ENCODE measurements at regions not wholly inside any gene's neighbourhood (a gene's known extent, or its start where the extent isn't known, plus 50 kb on each side); places are given as distances from the start of the nearest gene placed in this dataset.

- no peak for FAIRE-seq
Measured at GRCh38 chr15:97174886-97175540, 785.5 kb upstream of the ARRDC4 start.

GRCh38 chr15:97177151-97177577 lies 783.3 kb upstream of the ARRDC4 start:
- no peaks in the 10 kb centered on the region for H4K20me1 ChIP-seq (ENCODE audit: control insufficient read depth, extremely low read depth, insufficient read depth, low read length)
- TF ChIP-seq EZH2 (IDR thresholded peaks at IDR 0.05; ENCODE audit: low read length) (no peak), CTCF (optimal IDR thresholded peaks at IDR 0.05 in 1 of 3, IDR thresholded peaks at IDR 0.05 in 1 of 3, conservative IDR thresholded peaks at IDR 0.05 in 1 of 3; ENCODE audit: extremely low read depth in 1 of 3, insufficient read depth in 2 of 3, low read length in 3 of 3) (no peak)
- no peaks in the 10 kb centered on the region for H3K4me1 ChIP-seq (ENCODE audit: control insufficient read depth, extremely low read depth, insufficient read depth, low read length)
- FAIRE-seq (no peak), DNase-seq (ENCODE audit: low read depth, low spot score) (no peak)
- no peak overlapping the region for H3K4me2 ChIP-seq (ENCODE audit: control insufficient read depth, extremely low read depth, insufficient read depth, low read depth, low read length)
- H3K4me3 ChIP-seq (ENCODE audit: control insufficient read depth in 2 of 3, extremely low read depth in 1 of 3, insufficient read depth in 2 of 3, low read depth in 1 of 3, low read length in 3 of 3): no peak overlapping the region
- H3K27me3 ChIP-seq (ENCODE audit: control insufficient read depth, extremely low read depth, insufficient read depth, low read length): no peaks in the 10 kb centered on the region
- no peak overlapping the region for H3K9ac ChIP-seq (ENCODE audit: control insufficient read depth, extremely low read depth, insufficient read depth, low read length)
- H3K36me3 ChIP-seq (ENCODE audit: control insufficient read depth in 2 of 2, extremely low read depth in 1 of 2, insufficient read depth in 2 of 2, low read length in 2 of 2): no peaks in the 10 kb centered on the region
- H3K9me1 ChIP-seq (ENCODE audit: control insufficient read depth, extremely low read depth, insufficient read depth, low read length): no peaks in the 10 kb centered on the region
- no peaks in the 10 kb centered on the region for H3K79me2 ChIP-seq (ENCODE audit: control insufficient read depth, insufficient read depth, low read length)
- H2AFZ ChIP-seq (ENCODE audit: control insufficient read depth, low read length): no peak overlapping the region
- H3K9me3 ChIP-seq (ENCODE audit: control insufficient read depth, low read depth, low read length): peaks cover under 1% of the 10 kb centered on the region
- dilution Hi-C loops (cut with MboI; ENCODE audit: extremely low pct_ligation_motif_present, low sequenced_read_pairs): no loop called here
- no peak overlapping the region for H3K27ac ChIP-seq (ENCODE audit: control insufficient read depth, insufficient read depth, low read length)

More at GRCh38 chr15:97174886-97175540, 785.5 kb upstream of the ARRDC4 start:
- Histone ChIP-seq H3K79me2 (ENCODE audit: control insufficient read depth, insufficient read depth, low read length) (no peaks in the 10 kb centered on the region), H3K9ac (ENCODE audit: control insufficient read depth, extremely low read depth, insufficient read depth, low read length) (no peak overlapping the region), H3K27me3 (ENCODE audit: control insufficient read depth, extremely low read depth, insufficient read depth, low read length) (no peaks in the 10 kb centered on the region), H3K9me3 (ENCODE audit: control insufficient read depth, low read depth, low read length) (no peaks in the 10 kb centered on the region), H3K36me3 (ENCODE audit: control insufficient read depth in 2 of 2, extremely low read depth in 1 of 2, insufficient read depth in 2 of 2, low read length in 2 of 2) (no peaks in the 10 kb centered on the region), H3K4me3 (ENCODE audit: control insufficient read depth in 2 of 3, extremely low read depth in 1 of 3, insufficient read depth in 2 of 3, low read depth in 1 of 3, low read length in 3 of 3) (no peak overlapping the region), H3K9me1 (ENCODE audit: control insufficient read depth, extremely low read depth, insufficient read depth, low read length) (no peaks in the 10 kb centered on the region), H3K4me2 (ENCODE audit: control insufficient read depth, extremely low read depth, insufficient read depth, low read depth, low read length) (no peak overlapping the region), H4K20me1 (ENCODE audit: control insufficient read depth, extremely low read depth, insufficient read depth, low read length) (no peaks in the 10 kb centered on the region), H3K27ac (ENCODE audit: control insufficient read depth, insufficient read depth, low read length) (no peak overlapping the region), H3K4me1 (ENCODE audit: control insufficient read depth, extremely low read depth, insufficient read depth, low read length) (no peaks in the 10 kb centered on the region), H2AFZ (ENCODE audit: control insufficient read depth, low read length) (no peak overlapping the region)
- TF ChIP-seq EZH2 (IDR thresholded peaks at IDR 0.05; ENCODE audit: low read length) (no peak), CTCF (optimal IDR thresholded peaks at IDR 0.05 in 1 of 3, IDR thresholded peaks at IDR 0.05 in 1 of 3, conservative IDR thresholded peaks at IDR 0.05 in 1 of 3; ENCODE audit: extremely low read depth in 1 of 3, insufficient read depth in 2 of 3, low read length in 3 of 3) (no peak)
- dilution Hi-C loops (cut with MboI; ENCODE audit: extremely low pct_ligation_motif_present, low sequenced_read_pairs): no loop called here
- no peak for DNase-seq (ENCODE audit: low read depth, low spot score)
